ENCODE measurements at regions not wholly inside any gene's neighbourhood (a gene's known extent, or its start where the extent isn't known, plus 50 kb on each side); places are given as distances from the start of the nearest gene placed in this dataset.
"Not testable (repeated sequence)": the region's sequence is repeated elsewhere in the genome, so short reads cannot be mapped to it uniquely, and the experiment has no call there.

DNA sequence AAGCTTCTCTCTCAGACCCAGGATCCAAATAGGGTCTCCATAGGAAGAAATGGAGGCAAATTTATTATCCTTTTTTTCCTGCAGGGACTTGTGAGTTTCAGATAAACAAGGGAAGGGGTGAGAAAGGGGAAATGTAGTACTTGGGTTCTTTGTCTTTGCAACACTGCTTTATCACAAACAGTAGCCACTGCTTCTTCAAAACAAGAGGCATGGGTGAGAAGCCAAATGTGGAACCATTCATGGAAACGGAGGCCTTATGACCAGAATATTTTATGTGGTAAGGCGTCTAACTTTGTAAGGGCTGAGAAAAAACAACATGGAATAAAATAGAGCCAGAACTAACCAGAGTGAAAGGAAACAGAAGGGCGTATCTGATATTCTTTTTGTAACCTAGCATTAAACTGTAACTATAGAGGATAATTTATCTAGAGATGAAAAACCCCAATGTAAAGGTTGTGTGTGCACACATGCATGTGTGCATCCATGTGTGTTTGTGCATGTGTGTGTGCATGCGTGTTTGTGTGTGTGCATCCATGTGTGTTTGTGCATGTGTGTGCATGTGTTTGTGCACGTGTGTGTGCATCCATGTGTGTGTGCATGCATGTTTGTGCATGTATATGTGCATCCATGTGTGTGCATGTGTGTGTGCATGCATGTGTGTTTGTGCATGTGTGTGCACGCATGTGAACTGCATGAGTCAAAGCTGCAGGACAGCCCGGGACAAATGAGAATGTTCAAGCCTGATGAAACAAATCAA lies 143.3 kb upstream of the SMLR1 start:
- intact Hi-C loops (cut with DNase I, micrococcal nuclease) = no loop called here
- ATAC-seq = no peak
- DNase-seq = no peak

DNA sequence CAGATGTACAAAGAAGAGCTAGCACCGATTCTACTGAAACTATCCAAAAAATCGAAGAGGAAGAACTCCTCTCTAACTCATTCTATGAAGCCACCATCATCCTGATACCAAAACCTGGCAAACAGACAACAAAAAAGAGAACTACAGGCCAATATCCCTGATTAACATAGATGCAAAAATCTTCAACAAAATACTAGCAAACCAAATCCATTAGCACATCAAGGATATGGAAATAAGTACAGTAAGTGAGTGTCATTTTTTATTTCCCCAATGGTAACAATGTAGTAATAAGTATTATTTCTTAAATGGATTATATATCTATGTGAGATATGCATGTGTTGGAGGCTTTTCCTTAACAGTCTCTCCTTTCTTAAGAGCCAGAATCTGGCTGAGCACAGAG lies 134.5 kb upstream of the SMLR1 start:
- intact Hi-C loops (cut with DNase I, micrococcal nuclease) = loop anchor here in 1 of 2 donors (10.0 kb wide), 1 partner anchor 368 kb away; no protein-coding TSS in a partner anchor
- DNase-seq = no peak
- no peak for ATAC-seq

DNA sequence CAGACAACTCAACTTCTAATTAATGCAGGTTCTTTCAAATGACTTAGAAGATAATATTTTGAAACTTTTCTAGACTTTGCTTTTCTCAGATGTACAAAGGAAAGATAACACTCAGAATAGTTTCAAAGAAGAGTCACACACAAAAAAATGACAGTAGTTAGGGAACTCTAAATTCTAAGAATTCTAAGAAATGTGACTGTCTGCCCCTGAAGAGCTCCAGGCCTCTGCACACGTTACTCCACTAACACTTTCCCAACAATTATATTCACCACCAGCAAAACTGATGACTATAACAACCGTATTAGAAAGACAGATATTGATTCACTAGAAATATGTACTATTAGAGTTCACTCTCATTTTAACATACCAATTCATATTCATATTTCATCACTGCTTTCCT lies 133.3 kb upstream of the SMLR1 start:
- intact Hi-C loops (cut with DNase I, micrococcal nuclease) = loop anchor here in 1 of 2 donors (10.0 kb wide), 1 partner anchor 369 kb away; no protein-coding TSS in a partner anchor
- ATAC-seq = no peak

DNA sequence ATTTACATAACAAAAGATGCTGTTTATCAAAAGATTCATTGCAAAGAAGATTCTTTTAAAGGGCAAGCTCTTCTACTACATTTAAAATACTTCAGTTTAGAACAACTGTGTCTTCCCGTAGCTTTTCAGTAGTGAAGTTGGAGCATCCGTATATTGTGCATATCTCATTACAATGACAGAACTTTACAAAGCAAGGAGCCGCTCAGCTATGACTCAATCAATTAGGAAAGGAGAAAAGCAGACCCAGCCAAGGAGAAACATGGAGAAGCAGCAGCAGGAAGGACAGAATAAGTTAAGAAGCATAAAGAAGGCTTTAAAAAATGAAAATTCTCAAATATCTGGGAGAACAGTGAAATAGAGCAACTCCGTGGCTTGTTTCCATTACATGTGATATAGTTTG lies 132.6 kb upstream of the SMLR1 start:
- intact Hi-C loops (cut with DNase I, micrococcal nuclease) = loop anchor here in 1 of 2 donors (10.0 kb wide), 1 partner anchor 370 kb away; no protein-coding TSS in a partner anchor
- DNase-seq (no peak), ATAC-seq (no peak)

More for the DNA sequence above, 133.3 kb upstream of the SMLR1 start:
- no peak for DNase-seq

DNA sequence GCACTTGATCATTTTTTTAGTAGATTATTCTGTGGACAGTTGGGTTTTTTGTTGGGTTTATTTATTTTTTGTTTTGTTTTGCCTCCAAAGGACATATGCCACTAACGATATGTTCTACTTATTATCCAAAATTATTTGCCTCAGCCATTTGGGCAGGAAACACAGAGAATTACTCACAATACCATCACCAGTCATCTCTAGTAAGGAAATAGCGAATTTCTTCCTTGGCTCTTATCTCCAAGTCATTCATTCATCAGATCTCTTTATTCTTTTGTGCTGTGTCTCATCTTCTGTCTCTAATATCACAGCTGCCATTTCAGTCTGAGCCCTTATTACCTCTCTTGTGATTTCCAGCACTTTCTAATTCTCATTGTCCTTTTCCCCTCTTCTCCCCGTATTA lies 130.4 kb upstream of the SMLR1 start:
- intact Hi-C loops (cut with DNase I, micrococcal nuclease) = loop anchor here in 1 of 2 donors (10.0 kb wide), 1 partner anchor 372 kb away; no protein-coding TSS in a partner anchor
- no peak for DNase-seq
- no peak for ATAC-seq

DNA sequence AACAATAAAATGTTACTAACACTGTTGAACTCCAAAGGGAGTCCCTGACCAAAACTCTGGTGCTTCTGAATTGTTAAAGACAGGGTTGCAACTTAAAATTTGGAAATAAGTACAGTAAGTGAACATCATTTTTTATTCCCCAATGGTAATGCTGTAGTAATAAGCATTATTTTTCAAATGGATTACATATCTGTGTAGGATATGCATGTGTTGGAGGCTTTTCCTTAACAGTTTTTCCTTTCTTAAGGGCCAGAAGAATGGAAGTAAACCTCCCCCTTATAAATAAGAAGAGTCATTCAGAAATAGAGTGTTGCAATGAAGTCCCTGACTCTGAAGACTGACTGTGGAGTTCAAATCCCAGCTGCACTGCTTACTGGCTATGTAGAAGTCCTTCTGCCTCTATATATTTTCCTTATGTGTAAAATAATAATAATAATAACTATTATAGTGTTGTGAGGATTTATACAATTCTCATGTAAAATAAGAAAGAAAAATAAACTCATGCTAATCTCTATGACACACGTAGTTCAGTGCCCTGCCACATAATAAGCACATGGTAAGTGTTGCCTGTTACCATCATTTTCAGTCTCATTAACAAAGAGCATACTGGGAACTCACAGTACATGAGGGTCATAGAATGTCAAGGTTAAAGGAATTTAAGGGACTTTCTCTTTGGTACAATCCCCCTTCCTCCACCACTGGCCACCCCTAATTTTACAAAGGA lies 129.8 kb upstream of the SMLR1 start:
- intact Hi-C loops (cut with DNase I, micrococcal nuclease) = loop anchor here in 1 of 2 donors (10.0 kb wide), 1 partner anchor 373 kb away; no protein-coding TSS in a partner anchor
- peak; percentile 12 for ATAC-seq
- DNase-seq = no peak

DNA sequence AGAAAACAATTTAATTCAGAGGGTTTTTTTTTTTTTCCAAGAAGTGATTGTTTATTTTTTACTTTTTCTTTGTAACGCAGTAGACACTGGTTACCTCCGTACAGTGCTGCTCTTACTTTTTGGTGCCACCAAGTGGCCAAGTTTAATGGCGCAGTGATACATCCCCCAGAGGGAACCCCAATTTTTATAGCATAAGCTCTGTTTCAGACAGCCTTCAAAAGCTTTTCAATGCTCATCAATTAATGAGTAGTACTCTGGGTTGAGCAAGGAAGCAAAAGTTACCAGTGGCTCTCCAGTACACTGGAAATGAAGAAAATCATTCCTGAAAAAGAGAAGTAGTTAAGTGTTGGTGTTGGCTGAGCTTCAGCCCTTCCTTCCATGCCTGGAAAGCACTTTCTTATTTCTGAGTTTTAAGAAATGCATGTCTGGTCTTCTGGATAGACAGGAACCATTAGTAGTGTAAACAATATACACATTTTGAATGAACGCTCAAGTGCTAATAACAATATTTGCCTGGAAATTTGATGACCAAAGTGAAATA lies 129.1 kb upstream of the SMLR1 start:
- intact Hi-C loops (cut with DNase I, micrococcal nuclease) = loop anchor here in 1 of 2 donors (10.0 kb wide), 1 partner anchor 373 kb away; no protein-coding TSS in a partner anchor
- peak; percentile 69 for ATAC-seq
- peak in 1 of 2 donors; percentile 49 for DNase-seq

DNA sequence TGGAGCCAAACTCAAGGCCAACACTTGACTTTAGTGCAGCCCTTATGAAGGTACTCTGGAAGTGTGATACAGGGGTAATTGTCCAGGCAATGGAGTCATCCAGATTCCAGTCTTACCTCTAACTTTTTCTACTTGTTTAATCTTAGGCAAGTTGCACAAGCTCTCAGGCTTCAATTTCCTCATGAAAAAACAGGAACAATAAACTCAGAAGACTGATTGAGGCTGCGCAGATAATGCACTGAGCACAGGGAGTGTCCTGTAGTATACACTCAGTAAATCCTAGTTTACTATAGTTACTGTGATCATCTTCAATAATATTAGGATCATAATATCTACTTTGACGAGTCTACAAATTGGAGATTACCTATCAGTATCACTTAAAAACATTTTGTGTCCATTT lies 127.5 kb upstream of the SMLR1 start:
- ATAC-seq (no peak), DNase-seq (no peak)
- intact Hi-C loops (cut with DNase I, micrococcal nuclease) = loop anchor here in 1 of 2 donors (10.0 kb wide), 1 partner anchor 375 kb away; no protein-coding TSS in a partner anchor

DNA sequence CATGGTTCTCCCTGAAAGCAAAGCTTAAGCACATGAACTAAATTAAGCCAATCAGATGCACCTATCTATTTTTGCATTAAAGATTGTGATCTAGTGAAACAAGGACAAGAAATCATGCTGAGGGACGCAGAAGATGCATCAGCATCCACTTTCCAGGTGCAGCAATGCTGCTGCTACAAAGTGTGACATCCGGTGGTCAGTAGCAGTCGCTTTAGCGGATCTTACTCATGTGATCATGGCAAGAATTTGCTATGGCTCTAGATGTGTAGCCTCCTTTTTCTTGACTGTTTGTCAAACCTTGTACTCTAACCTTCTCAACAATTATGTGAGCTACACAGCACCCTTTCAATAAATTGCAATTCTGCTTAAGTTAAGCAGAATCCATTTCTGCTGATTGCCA lies 126.8 kb upstream of the SMLR1 start:
- DNase-seq = no peak
- intact Hi-C loops (cut with DNase I, micrococcal nuclease) = no loop called here
- no peak for ATAC-seq

DNA sequence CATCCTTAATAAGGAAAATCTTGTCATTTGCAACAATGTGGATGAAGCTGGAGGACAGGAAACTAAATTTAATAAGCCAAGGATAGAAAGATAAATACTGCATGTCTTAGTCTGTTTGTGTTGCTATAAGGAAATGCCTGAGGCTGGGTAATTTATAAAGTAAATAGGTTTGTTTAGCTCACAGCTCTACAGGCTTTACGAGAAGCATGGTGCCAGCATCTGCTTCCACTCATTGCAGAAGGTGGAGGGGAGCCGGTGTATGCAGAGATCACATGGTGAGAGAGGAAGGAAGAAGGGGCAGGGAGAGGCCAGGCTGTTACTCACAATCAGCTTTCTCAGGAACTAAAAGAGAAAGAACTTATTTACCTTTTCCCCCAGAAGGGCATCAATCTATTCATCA lies 118.9 kb upstream of the SMLR1 start:
- DNase-seq = peak in 1 of 2 donors; percentile 29
- intact Hi-C loops (cut with DNase I, micrococcal nuclease) = no loop called here
- peak; percentile 65 for ATAC-seq

DNA sequence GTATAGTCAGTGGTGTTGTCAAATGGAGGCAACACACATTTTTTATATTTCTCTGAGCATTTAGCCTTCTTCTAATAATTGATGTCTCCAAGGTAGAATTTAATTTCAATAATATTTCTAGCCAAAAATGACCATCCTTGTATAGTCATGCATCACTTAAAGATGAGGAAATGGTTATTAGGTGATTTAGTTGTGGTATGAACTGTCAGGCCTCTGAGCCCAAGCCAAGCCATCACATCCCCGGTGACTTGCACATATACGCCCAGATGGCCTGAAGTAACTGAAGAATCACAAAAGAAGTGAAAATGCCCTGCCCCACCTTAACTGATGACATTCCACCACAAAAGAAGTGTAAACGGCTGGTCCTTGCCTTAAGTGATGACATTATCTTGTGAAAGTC lies 115.6 kb upstream of the SMLR1 start:
- DNase-seq; intact Hi-C loops (cut with DNase I, micrococcal nuclease); ATAC-seq: not testable (repeated sequence)

DNA sequence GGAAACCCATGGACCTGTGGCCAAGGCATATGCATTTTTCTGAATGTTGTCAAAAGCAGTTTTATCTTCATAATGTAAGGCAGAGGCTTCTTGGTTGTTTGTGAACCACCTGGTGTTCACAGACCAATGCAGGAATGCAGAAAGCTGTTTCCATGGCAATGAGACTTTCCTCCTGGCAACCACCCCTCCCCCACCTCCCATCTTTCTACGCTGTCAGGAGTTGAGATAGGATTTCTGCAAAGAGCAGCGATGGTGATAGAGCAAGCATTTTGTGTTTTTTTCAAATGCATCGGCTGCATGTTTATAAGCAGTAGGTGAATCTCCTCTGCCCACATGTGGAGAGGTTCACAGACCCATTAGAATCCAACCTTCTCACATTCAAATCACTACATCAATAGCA lies 114.1 kb upstream of the SMLR1 start:
- ATAC-seq (no peak), DNase-seq (no peak)
- intact Hi-C loops (cut with DNase I, micrococcal nuclease) = no loop called here

DNA sequence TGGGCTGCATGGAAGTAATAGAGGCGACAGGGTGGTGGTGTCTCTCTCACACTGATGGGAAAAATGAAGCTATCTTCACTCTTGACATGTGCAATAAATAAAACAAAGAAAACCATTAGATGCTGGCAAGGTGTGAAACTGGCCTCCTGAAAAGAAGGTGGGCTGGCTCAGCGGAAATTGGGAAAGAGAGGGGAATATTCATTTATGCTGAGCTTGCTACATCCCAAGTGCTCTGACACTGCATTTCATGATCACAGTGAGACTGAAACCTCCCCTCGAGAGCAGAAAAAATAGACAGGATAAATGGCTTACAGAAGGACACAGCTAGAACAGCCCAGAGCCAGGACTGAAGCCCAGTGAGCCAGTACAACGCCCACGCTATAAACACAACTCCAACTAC lies 112.1 kb upstream of the SMLR1 start:
- ATAC-seq (no peak), DNase-seq (no peak)
- intact Hi-C loops (cut with DNase I, micrococcal nuclease) = no loop called here

DNA sequence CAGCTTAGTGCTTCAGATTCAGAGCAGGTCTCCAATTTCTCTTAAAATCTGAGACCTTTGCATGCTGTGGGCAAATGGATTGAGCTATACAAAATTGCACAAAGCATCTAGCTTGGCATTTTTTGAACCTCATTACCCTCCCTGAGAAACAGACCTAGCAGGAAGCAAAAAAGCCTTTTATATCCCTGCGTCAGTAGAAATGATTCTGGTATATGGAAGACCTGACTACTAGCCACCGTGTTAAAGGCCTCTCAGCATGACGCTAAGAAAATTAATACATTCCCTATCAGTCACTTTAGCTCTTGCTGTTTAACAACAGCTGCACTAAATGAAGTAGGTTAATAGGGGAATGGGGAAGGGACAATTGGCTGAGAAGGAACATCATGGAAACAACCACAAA lies 110.7 kb upstream of the SMLR1 start:
- no peak for DNase-seq
- intact Hi-C loops (cut with DNase I, micrococcal nuclease) = no loop called here
- no peak for ATAC-seq

DNA sequence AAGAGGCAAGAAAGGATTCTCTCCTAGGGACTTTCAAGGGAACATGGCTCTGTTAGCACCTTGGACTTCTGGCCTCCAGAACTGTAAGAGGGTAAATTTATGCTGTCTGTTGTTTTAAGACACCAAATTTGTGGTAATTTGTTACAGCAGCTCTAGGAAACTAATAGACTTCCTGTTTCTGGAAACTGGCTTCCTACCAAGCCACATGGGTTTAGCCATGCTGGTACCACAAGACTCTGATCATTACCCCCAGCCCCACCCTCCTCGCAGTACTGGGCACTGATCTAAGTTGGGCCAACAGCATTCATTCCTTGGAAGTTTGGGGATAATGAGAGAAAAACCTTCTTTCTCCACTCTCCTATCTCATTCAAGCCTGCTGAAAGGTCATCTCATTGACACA lies 109.5 kb upstream of the SMLR1 start:
- intact Hi-C loops (cut with DNase I, micrococcal nuclease) = no loop called here
- ATAC-seq (no peak), DNase-seq (no peak)

DNA sequence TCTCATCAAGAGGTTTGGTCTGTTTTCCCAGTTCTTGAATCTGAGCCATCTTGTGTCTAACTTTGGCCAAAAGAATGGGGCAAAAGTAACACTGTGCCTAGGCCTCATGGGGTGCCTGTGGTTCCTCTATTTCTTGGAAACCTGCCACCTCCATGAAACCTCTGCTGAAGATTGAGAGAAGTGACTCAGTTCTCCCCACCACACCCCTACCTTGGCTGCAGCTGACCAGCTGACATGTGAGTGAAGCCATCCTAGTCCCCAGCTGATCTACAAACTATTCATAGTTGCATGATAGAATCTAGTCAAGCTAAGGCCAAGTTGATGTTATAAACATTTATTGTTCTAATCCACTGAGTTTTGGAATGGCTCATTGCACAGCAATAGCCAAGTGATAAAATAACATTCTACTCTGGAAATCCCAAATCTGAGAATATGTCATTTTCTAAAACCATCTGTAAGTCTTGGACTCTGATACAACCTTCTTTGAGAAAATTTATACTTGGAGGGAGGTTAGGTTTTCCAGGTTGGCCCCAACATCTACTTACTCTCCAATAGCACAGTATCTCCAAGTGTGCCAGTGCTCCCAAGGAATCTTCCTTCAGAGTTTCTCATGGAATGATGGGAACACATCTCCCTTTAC lies 107.0 kb upstream of the SMLR1 start:
- ATAC-seq = no peak
- no peak for DNase-seq
- intact Hi-C loops (cut with DNase I, micrococcal nuclease) = no loop called here

DNA sequence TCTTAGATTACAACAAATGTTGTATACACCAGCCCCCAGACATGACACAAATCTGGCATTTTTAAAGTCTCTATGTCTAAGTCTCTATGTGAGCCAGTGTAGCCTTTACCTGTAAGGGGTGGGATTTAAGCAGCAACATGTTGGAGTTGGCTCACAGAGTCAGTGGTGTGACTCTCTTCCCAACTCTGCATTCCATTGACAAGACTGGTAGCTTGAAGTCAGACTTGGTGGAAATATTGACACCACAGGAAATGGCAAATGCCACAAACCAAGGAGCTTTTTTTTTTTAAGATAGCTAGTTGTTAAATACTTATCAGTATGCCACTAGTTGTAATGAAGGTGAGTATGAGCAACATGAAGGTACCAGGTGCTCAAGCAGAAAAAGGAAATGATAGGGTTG lies 103.1 kb upstream of the SMLR1 start:
- intact Hi-C loops (cut with DNase I, micrococcal nuclease) = no loop called here
- no peak for ATAC-seq
- no peak for DNase-seq

DNA sequence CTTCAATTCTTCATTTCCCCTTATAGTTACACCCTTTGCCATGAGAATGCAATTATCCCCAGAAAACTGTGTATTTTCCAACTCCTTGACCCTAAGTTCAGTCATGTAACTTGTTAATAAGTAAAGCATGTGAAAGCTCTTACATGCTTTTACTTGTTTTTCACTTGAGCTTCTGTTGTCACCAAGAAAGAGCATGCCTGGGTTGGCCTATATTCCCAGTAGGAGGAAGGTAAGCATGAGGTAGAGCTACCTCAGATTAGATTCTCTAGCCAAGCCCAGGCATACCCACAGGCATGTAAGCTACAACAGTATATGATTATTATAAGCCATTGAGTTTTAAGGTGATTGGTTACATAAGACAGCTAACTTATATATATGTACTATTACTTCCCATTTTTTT lies 101.7 kb upstream of the SMLR1 start:
- DNase-seq (no peak), ATAC-seq (no peak)
- intact Hi-C loops (cut with DNase I, micrococcal nuclease) = no loop called here

DNA sequence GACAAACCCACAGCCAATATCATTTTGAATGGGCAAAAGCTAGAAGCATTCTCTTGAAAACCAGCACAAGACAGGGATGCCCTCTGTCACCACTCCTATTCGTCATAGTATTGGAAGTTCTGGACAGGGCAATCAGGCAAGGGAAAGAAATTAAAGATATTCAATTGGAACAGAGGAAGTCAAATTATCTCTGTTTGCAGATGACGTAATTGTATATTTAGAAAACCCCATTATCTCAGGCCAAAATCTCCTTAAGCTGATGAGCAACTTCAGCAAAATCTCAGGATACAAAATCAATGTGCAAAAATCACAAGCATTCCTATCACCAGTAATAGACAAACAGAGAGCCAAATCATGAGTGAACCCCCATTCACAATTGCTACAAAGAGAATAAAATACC lies 99.1 kb upstream of the SMLR1 start:
- ATAC-seq; intact Hi-C loops (cut with DNase I, micrococcal nuclease); DNase-seq: not testable (repeated sequence)
